CD4-positive, alpha-beta T cell treated with Interleukin-4 for 4 hours (primary cell): ENCODE measurements at regions not wholly inside any gene's neighbourhood (a gene's known extent, or its start where the extent isn't known, plus 50 kb on each side); places are given as distances from the start of the nearest gene placed in this dataset.

Experiments used
- DNase-seq: peaks from one replicate; pipeline ENCODE4 v3.0.0-alpha.2; 2020

- DNase-seq, result no peak
These were observed 910.3 kb upstream of the LCORL start for GRCh38 chr4:18931643-18932377.

GRCh38 chr4:18930487-18930886 lies 908.9 kb upstream of the LCORL start:
- no peak for DNase-seq

GRCh38 chr4:18923496-18924161 lies 902.1 kb upstream of the LCORL start:
- no peak for DNase-seq

- no peak for DNase-seq
These were observed 896.1 kb upstream of the LCORL start for GRCh38 chr4:18917689-18918088.

GRCh38 chr4:18914182-18914581 lies 892.6 kb upstream of the LCORL start:
- DNase-seq, result no peak

GRCh38 chr4:18894928-18895327 lies 873.4 kb upstream of the LCORL start:
- DNase-seq, result no peak

GRCh38 chr4:18882468-18882867 lies 860.9 kb upstream of the LCORL start:
- DNase-seq, result no peak

GRCh38 chr4:18881556-18881955 lies 860.0 kb upstream of the LCORL start:
- no peak for DNase-seq

GRCh38 chr4:18880871-18881270 lies 859.3 kb upstream of the LCORL start:
- DNase-seq, result no peak

GRCh38 chr4:18878561-18878960 lies 857.0 kb upstream of the LCORL start:
- DNase-seq, result no peak

- DNase-seq, result no peak
These were observed 847.6 kb upstream of the LCORL start for GRCh38 chr4:18869166-18869565.

- no peak for DNase-seq
These were observed 839.4 kb upstream of the LCORL start for GRCh38 chr4:18860836-18861530.

GRCh38 chr4:18859468-18859867 lies 837.9 kb upstream of the LCORL start:
- DNase-seq, result no peak

- no peak for DNase-seq
These were observed 836.8 kb upstream of the LCORL start for GRCh38 chr4:18858229-18858922.

GRCh38 chr4:18850867-18851266 lies 829.3 kb upstream of the LCORL start:
- DNase-seq, result no peak

GRCh38 chr4:18847249-18847890 lies 825.8 kb upstream of the LCORL start:
- no peak for DNase-seq

- DNase-seq, result no peak
These were observed 824.8 kb upstream of the LCORL start for GRCh38 chr4:18846313-18846712.

- no peak for DNase-seq
These were observed 823.2 kb upstream of the LCORL start for GRCh38 chr4:18844726-18845125.

- no peak for DNase-seq
These were observed 820.9 kb upstream of the LCORL start for GRCh38 chr4:18842431-18842830.

- no peak for DNase-seq
These were observed 818.9 kb upstream of the LCORL start for GRCh38 chr4:18840481-18840880.

- DNase-seq, result no peak
These were observed 794.8 kb upstream of the LCORL start for GRCh38 chr4:18816228-18816895.

GRCh38 chr4:18815779-18816173 lies 794.2 kb upstream of the LCORL start:
- no peak for DNase-seq
